OCI-LY7 (cell line): ENCODE measurements at regions not wholly inside any gene's neighbourhood (a gene's known extent, or its start where the extent isn't known, plus 50 kb on each side); places are given as distances from the start of the nearest gene placed in this dataset.

Experiments used
- BruUV-seq: library from RNA; stranded (reverse); fragments of 400-500 nt; replicated peaks from 2 replicates; lab custom pipeline; 2021; lab: Mats Ljungman, UMichigan
- CTCF ChIA-PET: fragments of 300-600 bp; sonication (Branson Sonifier 250); formaldehyde crosslinking; loops from one replicate; lab custom pipeline; 2022; ENCODE audit warnings: antibody characterized with exemption; ENCODE audit not compliant: unreplicated experiment; lab: Charles Lee
- POLR2A ChIA-PET: fragments of 300-600 bp; sonication (Branson Sonifier 250); formaldehyde crosslinking; loops from one replicate; lab custom pipeline; 2022; ENCODE audit warnings: antibody characterized with exemption; lab: Charles Lee
- DNase-seq: peaks from one replicate; pipeline ENCODE4 v3.0.0-alpha.2; 2015; ENCODE audit warnings: low spot score
- H2AFZ ChIP-seq: fragments of 200-600 bp; sonication (generic), shearing (Covaris generic); 2 replicates; pipeline ENCODE4 v1.6.1; 2014; ENCODE audit warnings: mild to moderate bottlenecking, antibody characterized with exemption, low read length, moderate library complexity
- H3K27ac ChIP-seq: fragments of 200-600 bp; sonication (generic); 2 replicates; pipeline ENCODE4 v1.5.1; 2014; ENCODE audit warnings: mixed run types, low read depth, mild to moderate bottlenecking, moderate library complexity, low read length, inconsistent platforms; ENCODE audit not compliant: poor library complexity, severe bottlenecking
- H3K36me3 ChIP-seq: fragments of 200-600 bp; sonication (generic); 2 replicates; pipeline ENCODE4 v1.6.1; 2014; ENCODE audit warnings: mild to moderate bottlenecking, antibody characterized with exemption, low read length, moderate library complexity, mixed read lengths; ENCODE audit not compliant: insufficient read depth
- H3K4me1 ChIP-seq: fragments of 200-600 bp; sonication (generic); 2 replicates; pipeline ENCODE4 v1.5.1; 2014; ENCODE audit warnings: mild to moderate bottlenecking, low read length; ENCODE audit not compliant: insufficient read depth, poor library complexity, severe bottlenecking
- H3K4me2 ChIP-seq: fragments of 200-600 bp; sonication (generic); 2 replicates; pipeline ENCODE4 v1.6.1; 2014; ENCODE audit warnings: mild to moderate bottlenecking, low read length
- H3K4me3 ChIP-seq: fragments of 200-600 bp; sonication (generic); 2 replicates; pipeline ENCODE4 v1.5.1; 2014; ENCODE audit warnings: mild to moderate bottlenecking, low read depth, low read length; ENCODE audit not compliant: poor library complexity, severe bottlenecking
- H3K79me2 ChIP-seq: fragments of 200-600 bp; sonication (generic); 2 replicates; pipeline ENCODE4 v1.6.1; 2016; ENCODE audit warnings: low read depth, mild to moderate bottlenecking, low read length, moderate library complexity, mixed read lengths; ENCODE audit not compliant: insufficient read depth
- H3K9me2 ChIP-seq: fragments of 200-600 bp; sonication (generic); 2 replicates; pipeline ENCODE4 v1.6.1; 2016; ENCODE audit warnings: mild to moderate bottlenecking, low read length, mixed read lengths; ENCODE audit not compliant: insufficient read depth
- H3K9me3 ChIP-seq: fragments of 200-600 bp; sonication (generic); 2 replicates; pipeline ENCODE4 v1.6.1; 2014; ENCODE audit warnings: mild to moderate bottlenecking, mixed run types, low read length, mixed read lengths
- H4K20me1 ChIP-seq: fragments of 200-600 bp; sonication (generic); 2 replicates; pipeline ENCODE4 v1.6.1; 2014; ENCODE audit warnings: mild to moderate bottlenecking, antibody characterized with exemption, low read length, moderate library complexity, mixed read lengths; ENCODE audit not compliant: insufficient read depth
- CTCF ChIP-seq: fragments of 200-600 bp; sonication (generic); conservative IDR thresholded peaks from 2 replicates; pipeline ENCODE4 v1.5.1; 2014; ENCODE audit warnings: mild to moderate bottlenecking, antibody characterized with exemption, low read length, moderate library complexity, mixed read lengths
- EZH2phosphoT487 ChIP-seq: fragments of 200-600 bp; sonication (generic); IDR thresholded peaks from 2 replicates; pipeline ENCODE4 v1.6.1; 2018; ENCODE audit warnings: low read depth, borderline replicate concordance, mild to moderate bottlenecking, mixed run types, antibody characterized with exemption, low read length, moderate library complexity, mixed read lengths
- intact Hi-C: fragments of 100-400 bp; cut with micrococcal nuclease; formaldehyde crosslinking; loops from one replicate; pipeline ENCODE4 v1.10.0; 2022; ENCODE audit not compliant: unreplicated experiment

- no TSS peak for BruUV-seq
- Histone ChIP-seq H3K4me3 (no peak overlapping the region), H3K9me2 (no peaks in the 10 kb centered on the region), H3K79me2 (no peaks in the 10 kb centered on the region), H3K4me1 (no peaks in the 10 kb centered on the region), H3K36me3 (no peaks in the 10 kb centered on the region), H4K20me1 (no peaks in the 10 kb centered on the region), H2AFZ (no peak overlapping the region), H3K9me3 (no peaks in the 10 kb centered on the region), H3K27ac (no peak overlapping the region), H3K4me2 (no peak overlapping the region)
- no peak for DNase-seq
- POLR2A ChIA-PET = interaction anchor here (1.1 to 1.2 kb wide), 2 partner anchors 9 to 105 kb away, joined by 3 to 4 read pairs; no protein-coding TSS in a partner anchor
- TF ChIP-seq CTCF (no peak), EZH2phosphoT487 (no peak)
- intact Hi-C loops = no loop called here
- CTCF ChIA-PET = no interaction called here
These were observed 62.3 kb upstream of the STARD13 start for GRCh38 chr13:33347861-33348260.

- no TSS peak for BruUV-seq
- no peaks in the 10 kb centered on the region for H3K9me3 ChIP-seq
- no peaks in the 10 kb centered on the region for H3K79me2 ChIP-seq
- no peaks in the 10 kb centered on the region for H3K36me3 ChIP-seq
- ChIA-PET POLR2A (interaction anchor here (1.1 to 1.2 kb wide), 2 partner anchors 10 to 105 kb away, joined by 3 to 4 read pairs; no protein-coding TSS in a partner anchor), CTCF (no interaction called here)
- no peaks in the 10 kb centered on the region for H4K20me1 ChIP-seq
- no peak for DNase-seq
- H3K9me2 ChIP-seq = no peaks in the 10 kb centered on the region
- TF ChIP-seq CTCF (no peak), EZH2phosphoT487 (no peak)
- intact Hi-C loops = no loop called here
- H3K4me3 ChIP-seq = no peak overlapping the region
- no peaks in the 10 kb centered on the region for H3K4me1 ChIP-seq
- H3K4me2 ChIP-seq = no peak overlapping the region
- H3K27ac ChIP-seq = no peak overlapping the region
- no peak overlapping the region for H2AFZ ChIP-seq
These were observed 62.8 kb upstream of the STARD13 start for GRCh38 chr13:33348366-33348765.

- no peak for DNase-seq
- Histone ChIP-seq H3K4me2 (no peak overlapping the region), H3K9me3 (no peaks in the 10 kb centered on the region), H2AFZ (no peak overlapping the region), H3K79me2 (no peaks in the 10 kb centered on the region), H3K4me1 (no peaks in the 10 kb centered on the region), H3K27ac (no peak overlapping the region), H3K9me2 (no peaks in the 10 kb centered on the region), H3K4me3 (no peak overlapping the region), H3K36me3 (no peaks in the 10 kb centered on the region), H4K20me1 (no peaks in the 10 kb centered on the region)
- intact Hi-C loops = no loop called here
- BruUV-seq = no TSS peak
- TF ChIP-seq EZH2phosphoT487 (no peak), CTCF (no peak)
- CTCF ChIA-PET = no interaction called here
- POLR2A ChIA-PET = no interaction called here
These were observed 63.9 kb upstream of the STARD13 start for GRCh38 chr13:33349288-33349985.
